ENCODE measurements at regions not wholly inside any gene's neighbourhood (a gene's known extent, or its start where the extent isn't known, plus 50 kb on each side); places are given as distances from the start of the nearest gene placed in this dataset.

- no peak for DNase-seq
- intact Hi-C loops (cut with DNase I), result no loop called here
- Histone ChIP-seq H3K27me3 (no peaks in the 10 kb centered on the region), H3K36me3 (no peaks in the 10 kb centered on the region), H3K27ac (no peak overlapping the region), H3K4me1 (no peaks in the 10 kb centered on the region), H3K4me3 (no peak overlapping the region), H3K9me3 (no peaks in the 10 kb centered on the region)
- no peak for ATAC-seq
- 74 to 80% (median 78%) methylated on average over 3 of the region's 3 CpGs for WGBS, 4 donors
- TF ChIP-seq, protein P1, sequence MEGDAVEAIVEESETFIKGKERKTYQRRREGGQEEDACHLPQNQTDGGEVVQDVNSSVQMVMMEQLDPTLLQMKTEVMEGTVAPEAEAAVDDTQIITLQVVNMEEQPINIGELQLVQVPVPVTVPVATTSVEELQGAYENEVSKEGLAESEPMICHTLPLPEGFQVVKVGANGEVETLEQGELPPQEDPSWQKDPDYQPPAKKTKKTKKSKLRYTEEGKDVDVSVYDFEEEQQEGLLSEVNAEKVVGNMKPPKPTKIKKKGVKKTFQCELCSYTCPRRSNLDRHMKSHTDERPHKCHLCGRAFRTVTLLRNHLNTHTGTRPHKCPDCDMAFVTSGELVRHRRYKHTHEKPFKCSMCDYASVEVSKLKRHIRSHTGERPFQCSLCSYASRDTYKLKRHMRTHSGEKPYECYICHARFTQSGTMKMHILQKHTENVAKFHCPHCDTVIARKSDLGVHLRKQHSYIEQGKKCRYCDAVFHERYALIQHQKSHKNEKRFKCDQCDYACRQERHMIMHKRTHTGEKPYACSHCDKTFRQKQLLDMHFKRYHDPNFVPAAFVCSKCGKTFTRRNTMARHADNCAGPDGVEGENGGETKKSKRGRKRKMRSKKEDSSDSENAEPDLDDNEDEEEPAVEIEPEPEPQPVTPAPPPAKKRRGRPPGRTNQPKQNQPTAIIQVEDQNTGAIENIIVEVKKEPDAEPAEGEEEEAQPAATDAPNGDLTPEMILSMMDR (IDR thresholded peaks at IDR 0.05), result no peak
- TF ChIP-seq POLR2A (IDR thresholded peaks at IDR 0.05), result no peak
Measured at GRCh38 chr2:81163583-81163982, 859.0 kb upstream of the LRRTM1 start.

DNA sequence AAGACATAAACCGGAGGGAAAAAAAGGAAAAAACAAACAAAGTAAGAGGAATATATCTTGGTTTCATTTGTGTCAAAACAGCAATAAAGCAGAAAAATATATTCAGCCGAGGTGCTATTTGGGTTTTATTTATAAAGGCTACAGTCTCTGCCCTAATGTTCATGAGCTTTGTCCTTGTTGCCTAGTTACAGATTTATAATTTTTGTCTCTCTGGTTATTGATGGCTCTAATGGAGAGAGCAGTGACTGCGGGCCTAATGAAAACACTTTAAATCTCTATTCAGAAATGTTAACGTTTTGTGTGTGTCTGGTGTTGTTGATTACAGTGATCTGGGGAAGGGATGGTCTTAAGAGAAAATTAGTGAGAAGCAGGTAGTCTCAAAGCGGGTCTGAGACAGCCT is 854.0 kb upstream of the LRRTM1 start:
- no peak for ATAC-seq
- Histone ChIP-seq H3K4me3 (no peak overlapping the region), H3K9me3 (no peaks in the 10 kb centered on the region), H3K27me3 (no peaks in the 10 kb centered on the region), H3K27ac (no peak overlapping the region), H3K36me3 (no peaks in the 10 kb centered on the region), H3K4me1 (no peaks in the 10 kb centered on the region)
- TF ChIP-seq, protein P1 (IDR thresholded peaks at IDR 0.05), result no peak
- TF ChIP-seq POLR2A (IDR thresholded peaks at IDR 0.05), result no peak
- WGBS, 4 donors, result 77 to 82% (median 79%) methylated on average over 5 of the region's 5 CpGs
- DNase-seq, result no peak
- intact Hi-C loops (cut with DNase I), result no loop called here

GRCh38 chr2:81148323-81148722 is 843.8 kb upstream of the LRRTM1 start:
- Histone ChIP-seq H3K4me1 (no peaks in the 10 kb centered on the region), H3K4me3 (no peak overlapping the region), H3K36me3 (no peaks in the 10 kb centered on the region), H3K9me3 (peaks cover 0 to 12% (median 0%) of the 10 kb centered on the region in 12 donors), H3K27ac (no peak overlapping the region), H3K27me3 (no peaks in the 10 kb centered on the region)
- intact Hi-C loops (cut with DNase I), result no loop called here
- ATAC-seq (no peak), DNase-seq (no peak)
- no peak for TF ChIP-seq POLR2A (IDR thresholded peaks at IDR 0.05)
- TF ChIP-seq, protein P1 (IDR thresholded peaks at IDR 0.05), result no peak
- WGBS, 4 donors, result 80 to 87% (median 85%) methylated on average over 4 of the region's 4 CpGs

DNA sequence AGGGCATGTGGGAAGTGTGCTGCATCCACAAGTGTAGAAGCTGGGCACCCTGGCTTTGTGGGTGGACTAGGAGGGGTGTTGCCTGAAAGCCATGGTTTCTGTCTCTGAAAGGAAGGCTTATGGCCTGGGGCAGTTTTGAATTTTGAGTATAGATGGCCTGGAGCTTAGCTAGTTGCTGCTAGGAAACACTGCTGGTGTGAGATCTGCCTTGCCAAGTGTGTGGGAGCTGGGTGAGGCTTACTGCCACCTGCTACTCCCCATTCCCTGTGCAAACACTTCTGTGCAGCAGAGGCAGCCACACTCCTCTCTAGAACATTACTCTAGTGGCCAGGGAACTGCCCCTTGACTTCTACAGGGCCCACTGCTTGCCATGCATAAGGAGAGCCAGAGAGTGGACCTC is 831.7 kb upstream of the LRRTM1 start:
- H3K9me3 ChIP-seq, result peaks cover 0 to 10% (median 0%) of the 10 kb centered on the region in 12 donors
- H3K4me1 ChIP-seq, result no peaks in the 10 kb centered on the region
- no peaks in the 10 kb centered on the region for H3K36me3 ChIP-seq
- no peaks in the 10 kb centered on the region for H3K27me3 ChIP-seq
- no peak overlapping the region for H3K27ac ChIP-seq
- no peak for ATAC-seq
- H3K4me3 ChIP-seq, result no peak overlapping the region
- TF ChIP-seq, protein P1 (IDR thresholded peaks at IDR 0.05), result no peak
- no peak for TF ChIP-seq POLR2A (IDR thresholded peaks at IDR 0.05)
- DNase-seq, result no peak
- intact Hi-C loops (cut with DNase I), result no loop called here

All from heart left ventricle (tissue), 16 donors.